ENCODE measurements at regions not wholly inside any gene's neighbourhood (a gene's known extent, or its start where the extent isn't known, plus 50 kb on each side); places are given as distances from the start of the nearest gene placed in this dataset.

GRCh38 chr6:22367346-22367745, 70.5 kb upstream of the PRL start:
- TF ChIP-seq CTCF (IDR thresholded peaks at IDR 0.05) (no peak), POLR2A (IDR thresholded peaks at IDR 0.05) (no peak)
